ENCODE measurements at regions not wholly inside any gene's neighbourhood (a gene's known extent, or its start where the extent isn't known, plus 50 kb on each side); places are given as distances from the start of the nearest gene placed in this dataset.

GRCh38 chr13:73737214-73737613 is 397.0 kb downstream of the KLF12 start:
- DNase-seq = no peak

DNA sequence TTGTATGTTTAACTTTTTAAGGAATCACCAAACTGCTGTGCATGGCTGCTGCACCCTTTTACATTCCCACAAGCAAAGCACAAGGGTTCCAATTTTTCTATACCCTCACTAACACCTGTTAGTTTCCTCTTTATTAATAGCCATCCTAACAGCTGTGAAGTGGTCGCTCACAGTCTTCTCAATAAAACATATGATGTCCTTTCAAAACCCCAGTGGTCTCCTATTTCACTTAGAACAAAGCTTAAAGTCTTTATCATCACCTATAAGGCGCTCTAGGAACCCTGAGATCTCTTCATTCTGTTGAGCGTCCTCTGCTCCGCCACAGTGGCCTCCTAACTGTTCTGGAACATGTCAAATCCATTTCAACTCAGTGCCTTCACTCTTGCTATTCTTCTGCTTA is 400.5 kb downstream of the KLF12 start:
- DNase-seq = no peak

- no peak for DNase-seq
Measured at GRCh38 chr13:73732350-73732749, 401.9 kb downstream of the KLF12 start.

DNA sequence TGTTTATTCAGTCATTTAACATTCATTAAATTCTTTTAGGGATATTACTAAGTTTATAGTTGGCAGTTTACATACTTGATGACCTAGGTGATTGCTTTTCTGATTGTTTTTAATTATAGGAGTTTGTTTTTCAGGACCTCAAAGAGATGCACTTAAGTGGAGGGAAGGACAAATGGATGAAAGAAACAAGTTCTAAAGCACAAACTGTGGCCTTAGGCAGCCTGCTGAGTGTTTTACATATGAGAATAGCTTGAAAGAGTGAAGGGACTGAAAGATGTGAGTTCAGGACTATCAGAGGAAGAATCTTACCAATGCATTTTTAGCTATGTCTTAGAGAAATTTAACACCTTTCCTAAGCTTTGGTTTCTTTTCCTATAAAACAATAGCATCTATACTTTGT is 402.6 kb downstream of the KLF12 start:
- no peak for DNase-seq

DNA sequence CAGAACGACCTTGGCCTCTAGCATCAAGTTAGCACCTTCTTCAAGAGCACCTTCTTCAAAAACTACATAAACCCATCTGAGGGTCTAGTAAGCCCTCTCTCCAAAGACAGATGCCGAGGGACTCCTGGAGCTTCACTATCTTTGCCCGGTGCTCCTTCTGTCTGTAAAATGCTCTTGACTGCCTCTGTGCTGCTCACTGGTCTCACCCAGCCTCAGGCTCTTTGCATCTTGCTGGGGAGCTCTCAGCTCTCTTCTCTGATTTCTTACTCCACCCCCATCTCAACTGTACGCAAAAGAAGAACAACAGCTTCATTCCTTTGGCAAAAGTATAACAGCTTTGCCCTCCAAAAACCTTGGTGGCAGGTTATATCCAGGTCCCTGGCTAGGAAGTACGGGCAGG is 404.2 kb downstream of the KLF12 start:
- DNase-seq = no peak

- DNase-seq = no peak
Measured at GRCh38 chr13:73729046-73729445, 405.2 kb downstream of the KLF12 start.

GRCh38 chr13:73722120-73722519 is 412.1 kb downstream of the KLF12 start:
- DNase-seq = peak; percentile 72

DNA sequence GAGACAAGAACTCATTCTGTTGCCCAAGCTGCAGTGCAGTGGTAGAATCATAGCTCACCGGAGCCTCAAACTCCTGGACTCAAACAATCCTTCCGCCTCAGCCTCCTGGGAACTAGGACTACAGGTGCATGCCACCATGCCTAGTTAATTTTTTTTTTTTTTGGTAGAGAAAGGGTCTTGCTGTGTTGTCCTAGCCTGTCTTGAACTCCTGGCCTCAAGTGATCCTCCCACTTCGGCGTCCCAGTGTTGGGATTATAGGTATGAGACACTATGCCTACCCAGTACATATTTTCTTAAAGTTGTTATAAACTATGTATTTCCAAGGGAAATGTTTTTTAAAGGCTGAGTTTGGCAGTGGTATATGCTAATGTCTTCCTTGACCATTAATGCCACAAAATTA is 412.6 kb downstream of the KLF12 start:
- DNase-seq = no peak

- DNase-seq = no peak
Measured at GRCh38 chr13:73720216-73720840, 413.9 kb downstream of the KLF12 start.

GRCh38 chr13:73718246-73718645 is 416.0 kb downstream of the KLF12 start:
- DNase-seq = no peak

DNA sequence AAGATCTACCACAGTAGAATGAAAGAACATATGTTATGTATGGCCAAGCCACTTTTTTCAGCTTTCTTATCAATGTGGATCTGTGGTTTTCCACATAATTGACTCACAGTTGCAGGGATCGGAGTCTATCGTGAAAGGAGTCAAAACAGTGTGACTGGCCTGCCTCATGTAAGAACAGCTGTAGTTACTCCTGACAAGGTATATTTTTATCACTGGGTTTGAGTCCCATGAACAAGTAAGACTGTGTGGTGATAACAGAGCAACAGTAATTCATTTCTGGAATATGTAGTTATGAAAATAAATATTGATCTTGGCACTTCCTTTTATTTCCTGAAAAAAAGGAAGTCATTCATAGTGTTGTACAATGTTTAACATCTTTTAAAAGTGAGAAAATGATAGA is 416.6 kb downstream of the KLF12 start:
- peak; percentile 53 for DNase-seq

DNA sequence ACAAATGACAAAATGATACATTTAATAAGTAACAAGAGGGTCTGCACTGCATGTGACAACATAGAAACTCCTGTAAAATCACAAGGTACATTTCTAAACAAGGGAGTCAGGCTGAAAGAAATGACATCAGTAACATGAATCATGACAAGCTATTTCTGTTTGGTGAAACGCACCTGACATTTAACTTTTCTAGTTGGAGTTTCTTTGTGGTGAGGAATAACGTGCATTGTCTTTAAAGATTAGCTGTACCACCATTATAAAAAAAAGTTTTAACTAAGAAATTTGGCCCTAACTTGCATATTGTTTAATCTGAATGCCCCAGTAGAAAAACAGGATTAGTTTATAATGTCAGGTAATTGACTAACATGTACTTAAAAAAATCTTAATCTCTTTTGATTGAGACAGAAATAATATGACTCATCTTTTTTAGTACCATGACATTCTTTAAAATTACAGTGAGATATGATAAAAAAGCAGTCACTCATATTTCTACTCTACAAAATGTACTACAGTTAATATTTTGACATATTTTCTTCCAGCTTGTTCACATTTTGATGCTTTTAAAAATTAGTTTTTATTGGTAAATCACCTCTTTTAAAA is 418.2 kb downstream of the KLF12 start:
- peak; percentile 48 for DNase-seq

- DNase-seq = peak; percentile 85
Measured at GRCh38 chr13:73715114-73715910, 418.9 kb downstream of the KLF12 start.

- DNase-seq = peak; percentile 19
Measured at GRCh38 chr13:73714522-73714921, 419.7 kb downstream of the KLF12 start.

- DNase-seq = peak; percentile 64
Measured at GRCh38 chr13:73708393-73708985, 425.7 kb downstream of the KLF12 start.

DNA sequence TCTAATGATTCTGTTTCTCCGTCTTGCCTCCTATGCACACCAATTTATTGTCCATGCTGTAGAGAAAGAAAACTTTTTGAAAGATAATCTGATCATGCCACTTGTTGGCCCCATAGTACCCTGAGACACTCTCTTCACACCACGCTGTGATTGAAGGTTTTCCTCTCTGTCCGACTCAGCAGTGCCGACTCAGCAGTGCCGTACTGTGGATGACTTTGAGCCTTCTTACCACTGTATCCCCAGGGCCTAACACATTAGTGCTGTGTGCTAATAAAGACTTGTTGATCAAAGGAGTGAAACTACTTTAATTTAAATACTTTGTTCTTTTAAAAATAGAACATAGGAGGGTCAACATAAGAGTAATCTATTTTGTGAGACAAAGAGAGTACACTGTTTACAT is 429.6 kb downstream of the KLF12 start:
- DNase-seq = no peak

GRCh38 chr13:73703606-73704005 is 430.6 kb downstream of the KLF12 start:
- DNase-seq = no peak

DNA sequence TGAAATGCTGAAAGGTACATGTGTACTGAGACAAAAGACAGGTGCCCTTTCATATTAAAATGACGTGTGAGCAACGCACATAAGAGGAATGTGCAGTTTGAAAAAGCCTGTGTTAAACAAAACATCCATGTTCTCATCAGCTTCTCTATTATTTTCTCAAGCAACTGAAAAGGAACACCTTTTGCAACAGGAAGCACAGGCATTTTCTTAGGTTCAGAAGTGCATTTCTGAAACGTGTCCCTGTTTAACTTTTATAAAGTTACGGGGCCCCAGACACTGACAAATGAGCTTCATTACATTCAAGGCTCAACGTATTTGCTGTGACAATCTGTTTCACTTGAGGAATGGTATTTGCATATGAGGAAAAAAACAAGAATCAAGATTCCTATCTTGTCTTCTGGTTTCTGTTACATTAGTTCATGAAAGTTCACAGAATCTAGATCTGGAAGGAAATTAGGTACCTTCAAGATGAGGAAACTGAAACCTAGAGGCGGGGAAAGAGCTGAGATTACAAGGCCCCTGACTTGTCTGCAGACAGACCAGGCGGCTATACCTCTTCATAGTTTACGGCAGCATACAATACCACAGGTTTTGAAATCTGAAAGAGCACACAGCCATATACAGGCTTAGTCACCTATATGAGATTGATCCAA is 431.7 kb downstream of the KLF12 start:
- peak; percentile 56 for DNase-seq

DNA sequence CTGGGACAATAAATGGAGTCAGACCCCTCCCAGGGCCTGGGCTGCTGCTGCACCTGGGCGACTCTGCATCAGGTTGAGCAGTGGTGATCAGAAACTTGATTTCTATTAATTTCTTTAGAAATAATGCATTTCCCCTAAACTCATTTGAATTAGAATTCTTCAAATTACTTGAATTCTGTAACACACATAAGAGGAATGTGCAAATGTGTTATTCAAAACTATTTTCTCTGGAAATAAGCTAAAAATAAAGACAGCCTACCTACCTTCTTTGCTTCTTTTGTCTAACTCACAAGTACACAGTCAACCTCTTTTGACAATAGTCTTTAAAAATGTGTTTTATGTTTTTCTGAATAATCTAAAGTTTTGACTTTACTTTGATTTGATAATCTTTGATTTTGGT is 433.0 kb downstream of the KLF12 start:
- no peak for DNase-seq

DNA sequence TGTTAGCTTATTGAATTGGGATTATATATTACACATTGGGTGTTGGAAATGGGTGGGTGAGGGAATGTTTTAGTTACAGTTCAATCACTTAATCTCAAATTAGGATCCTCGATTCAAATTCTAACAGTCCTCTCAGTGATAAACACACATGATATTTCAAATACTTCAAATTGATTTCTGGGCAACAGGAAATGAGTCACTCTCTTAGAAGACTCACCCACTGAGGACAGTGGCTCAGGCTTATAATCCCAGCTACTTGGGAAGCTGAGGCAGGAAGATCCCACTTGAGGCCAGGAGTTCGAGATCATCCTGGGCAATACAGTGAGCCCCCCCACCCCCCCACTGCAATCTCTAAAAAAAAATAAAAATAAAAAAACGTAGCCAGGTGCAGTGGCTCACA is 435.3 kb downstream of the KLF12 start:
- no peak for DNase-seq

DNA sequence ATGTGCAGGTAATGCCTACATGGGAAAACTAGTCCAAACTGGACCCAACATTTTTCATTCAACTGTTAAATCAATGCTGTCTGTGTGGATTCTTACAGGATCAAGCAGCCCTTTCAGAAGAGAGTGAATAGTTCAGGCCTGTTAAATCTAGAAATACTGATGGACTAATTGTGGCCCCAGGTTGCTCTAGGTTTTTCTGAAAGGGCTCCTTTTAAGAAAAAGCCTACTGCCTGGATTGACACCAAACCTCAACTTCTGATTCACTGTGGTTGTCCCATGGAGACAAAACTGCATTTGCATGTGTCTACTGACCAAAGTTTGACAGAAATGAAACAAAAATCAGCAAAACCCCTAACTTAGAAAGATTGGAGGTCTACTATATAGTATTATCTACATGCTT is 437.0 kb downstream of the KLF12 start:
- DNase-seq = no peak

DNA sequence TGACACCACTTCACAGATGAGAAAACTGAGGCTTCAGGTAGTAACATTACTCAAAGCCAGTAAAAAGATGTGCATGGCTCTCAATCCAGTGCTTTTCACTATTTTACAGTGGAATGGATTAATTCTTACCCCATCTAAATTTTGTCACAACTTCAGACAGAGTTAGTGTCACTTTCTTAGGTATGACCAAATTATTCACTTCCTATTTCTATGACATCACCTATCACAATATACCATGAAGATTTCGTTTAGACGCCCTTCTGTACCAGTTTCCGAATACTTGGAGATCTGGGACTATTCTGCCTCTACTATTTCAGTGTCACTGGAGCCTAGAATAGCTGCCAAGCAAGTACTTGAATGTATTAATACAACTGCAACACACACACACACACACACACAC is 437.5 kb downstream of the KLF12 start:
- DNase-seq = no peak

DNA sequence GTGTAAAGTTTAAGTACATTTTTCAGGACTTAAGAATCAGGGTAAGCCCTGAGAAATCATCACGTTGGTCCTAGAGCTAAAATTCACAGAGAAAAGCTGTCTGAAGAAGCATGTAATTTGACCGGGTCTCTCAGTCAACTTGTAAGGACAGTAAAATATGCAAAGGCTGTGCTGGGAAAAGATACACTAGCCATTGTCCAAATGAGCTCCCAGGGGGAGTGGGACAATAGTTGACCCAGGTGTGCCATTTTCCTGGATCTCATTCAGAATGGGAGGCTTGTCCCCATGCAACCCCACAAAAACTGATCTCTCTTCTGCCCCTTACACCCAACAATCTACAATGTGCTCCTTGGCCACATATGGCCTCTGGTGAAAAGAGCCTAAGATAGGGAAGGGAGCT is 437.9 kb downstream of the KLF12 start:
- no peak for DNase-seq
